ENCODE measurements at regions not wholly inside any gene's neighbourhood (a gene's known extent, or its start where the extent isn't known, plus 50 kb on each side); places are given as distances from the start of the nearest gene placed in this dataset.

GRCh38 chr6:15912505-15913400, 216.1 kb upstream of the MYLIP start:
- no peaks in the 10 kb centered on the region for H3K36me3 Mint-ChIP-seq
- H3K27me3 ChIP-seq (ENCODE audit: control insufficient read depth, insufficient read depth, low read length): no peaks in the 10 kb centered on the region
- H3K27ac ChIP-seq (ENCODE audit: low read length): no peak overlapping the region
- H3K36me3 ChIP-seq (ENCODE audit: control insufficient read depth, insufficient read depth, low read length): no peaks in the 10 kb centered on the region
- intact Hi-C loops (cut with micrococcal nuclease): no loop called here
- H3K4me1 ChIP-seq (ENCODE audit: control insufficient read depth, insufficient read depth, low read length): no peaks in the 10 kb centered on the region
- TF ChIP-seq CTCF (IDR thresholded peaks at IDR 0.05): no peak
- DNase-seq (no peak), ATAC-seq (no peak)
- 97% methylated on average over 7 of the region's 9 CpGs for WGBS (ENCODE audit: insufficient coverage)
- no peaks in the 10 kb centered on the region for H3K27me3 Mint-ChIP-seq (ENCODE audit: low read depth in 2 of 2)
- H3K9me3 ChIP-seq (ENCODE audit: control insufficient read depth, insufficient read depth, low read length): no peaks in the 10 kb centered on the region
- H3K9me3 Mint-ChIP-seq: no peaks in the 10 kb centered on the region
- peaks cover 11% of the 10 kb centered on the region in 2 donors for H3K4me1 Mint-ChIP-seq
- no peak overlapping the region for H3K4me3 ChIP-seq (ENCODE audit: low read length)
- no peak overlapping the region for H3K4me3 Mint-ChIP-seq
- H3K27ac Mint-ChIP-seq: no peak overlapping the region

GRCh38 chr6:15911753-15912504, 217.0 kb upstream of the MYLIP start:
- Histone ChIP-seq H3K9me3 (ENCODE audit: control insufficient read depth, insufficient read depth, low read length) (no peaks in the 10 kb centered on the region), H3K4me1 (ENCODE audit: control insufficient read depth, insufficient read depth, low read length) (no peaks in the 10 kb centered on the region), H3K4me3 (ENCODE audit: low read length) (no peak overlapping the region), H3K27ac (ENCODE audit: low read length) (no peak overlapping the region), H3K36me3 (ENCODE audit: control insufficient read depth, insufficient read depth, low read length) (no peaks in the 10 kb centered on the region), H3K27me3 (ENCODE audit: control insufficient read depth, insufficient read depth, low read length) (no peaks in the 10 kb centered on the region)
- Mint-ChIP-seq H3K4me1 (peaks cover 11% of the 10 kb centered on the region in 2 donors), H3K9me3 (no peaks in the 10 kb centered on the region), H3K4me3 (no peak overlapping the region), H3K27ac (no peak overlapping the region), H3K36me3 (no peaks in the 10 kb centered on the region), H3K27me3 (ENCODE audit: low read depth in 2 of 2) (no peaks in the 10 kb centered on the region)
- intact Hi-C loops (cut with micrococcal nuclease): no loop called here
- WGBS (ENCODE audit: insufficient coverage): 90% methylated on average over 6 of the region's 6 CpGs
- no peak for DNase-seq
- TF ChIP-seq CTCF (IDR thresholded peaks at IDR 0.05): no peak
- peak; percentile 36 to 68 (median 66) for ATAC-seq

GRCh38 chr6:15909290-15910070, 219.4 kb upstream of the MYLIP start:
- Mint-ChIP-seq H3K4me1 (peaks cover 11 to 25% of the 10 kb centered on the region in 2 donors), H3K4me3 (no peak overlapping the region), H3K27me3 (ENCODE audit: low read depth in 2 of 2) (no peaks in the 10 kb centered on the region), H3K27ac (no peak overlapping the region), H3K9me3 (no peaks in the 10 kb centered on the region), H3K36me3 (no peaks in the 10 kb centered on the region)
- intact Hi-C loops (cut with micrococcal nuclease): no loop called here
- TF ChIP-seq CTCF (IDR thresholded peaks at IDR 0.05): no peak
- DNase-seq (no peak), ATAC-seq (no peak)
- H3K9me3 ChIP-seq (ENCODE audit: control insufficient read depth, insufficient read depth, low read length): no peaks in the 10 kb centered on the region
- 91% methylated on average over 9 of the region's 10 CpGs for WGBS (ENCODE audit: insufficient coverage)
- no peak overlapping the region for H3K27ac ChIP-seq (ENCODE audit: low read length)
- H3K27me3 ChIP-seq (ENCODE audit: control insufficient read depth, insufficient read depth, low read length): no peaks in the 10 kb centered on the region
- peaks cover 11% of the 10 kb centered on the region for H3K4me1 ChIP-seq (ENCODE audit: control insufficient read depth, insufficient read depth, low read length)
- no peaks in the 10 kb centered on the region for H3K36me3 ChIP-seq (ENCODE audit: control insufficient read depth, insufficient read depth, low read length)
- H3K4me3 ChIP-seq (ENCODE audit: low read length): no peak overlapping the region
